Mesenchymal stem cell (in vitro differentiated cells and primary cell): ENCODE measurements at regions not wholly inside any gene's neighbourhood (a gene's known extent, or its start where the extent isn't known, plus 50 kb on each side); places are given as distances from the start of the nearest gene placed in this dataset. TPM values are rescaled to one million over a fixed set of nuclear protein-coding genes. Genes with fewer than 3 reads are reported as not detected.

Source experiments
- DNase-seq: peaks from one replicate; pipeline ENCODE4 v3.0.0-alpha.2; 2013
- H2AFZ ChIP-seq: one replicate; pipeline ENCODE4 v1.6.1; 2013; ENCODE audit warnings: low read depth, mild to moderate bottlenecking, control low read depth, inconsistent platforms, low read length, moderate library complexity
- H2AK5ac ChIP-seq: 2 replicates; pipeline ENCODE4 v1.6.1; 2013; ENCODE audit warnings: low read length, moderate library complexity, mild to moderate bottlenecking, inconsistent platforms; ENCODE audit not compliant: severe bottlenecking
- H2BK120ac ChIP-seq: one replicate; pipeline ENCODE4 v1.6.1; 2013; ENCODE audit warnings: low read depth, mild to moderate bottlenecking, inconsistent platforms, low read length, moderate library complexity
- H2BK12ac ChIP-seq, 2 experiments: one replicate each; pipeline ENCODE4 v1.6.1; 2013; ENCODE audit warnings: inconsistent platforms in 2 of 2, low read length in 2 of 2, mild to moderate bottlenecking in 2 of 2, moderate library complexity in 2 of 2, control low read depth in 1 of 2
- H2BK15ac ChIP-seq: one replicate; pipeline ENCODE4 v1.6.1; 2013; ENCODE audit warnings: mild to moderate bottlenecking, low read depth, inconsistent platforms; ENCODE audit not compliant: poor library complexity, severe bottlenecking
- H2BK5ac ChIP-seq: 2 replicates; pipeline ENCODE4 v1.6.1; 2013; ENCODE audit warnings: low read depth, mild to moderate bottlenecking, low read length, control low read depth, inconsistent platforms; ENCODE audit not compliant: poor library complexity, severe bottlenecking
- H3K14ac ChIP-seq, 2 experiments: one replicate each; pipeline ENCODE4 v1.6.1; 2013; ENCODE audit warnings: inconsistent platforms in 2 of 2, low read length in 2 of 2, control low read depth in 1 of 2, mild to moderate bottlenecking in 1 of 2, moderate library complexity in 1 of 2
- H3K18ac ChIP-seq, 2 experiments: one replicate each; pipeline ENCODE4 v1.6.1; 2013; ENCODE audit warnings: inconsistent platforms in 2 of 2, low read length in 2 of 2, control low read depth in 1 of 2, low read depth in 1 of 2, mild to moderate bottlenecking in 1 of 2
- H3K23ac ChIP-seq, 2 experiments: one replicate each; pipeline ENCODE4 v1.6.1; 2013; ENCODE audit warnings: inconsistent platforms in 2 of 2, low read length in 2 of 2, mild to moderate bottlenecking in 2 of 2, moderate library complexity in 2 of 2, control low read depth in 1 of 2
- H3K27ac ChIP-seq: 2 replicates; pipeline ENCODE4 v1.5.1; 2013; ENCODE audit warnings: mild to moderate bottlenecking, moderate library complexity, low read length, control low read depth, inconsistent platforms; ENCODE audit not compliant: poor library complexity, severe bottlenecking
- H3K27me3 ChIP-seq, 2 experiments: 2 replicates each; pipeline versions ENCODE4 v1.6.1 to v1.7.0; 2013; ENCODE audit warnings: low read length in 2 of 2, mild to moderate bottlenecking in 2 of 2, moderate library complexity in 2 of 2, control low read depth in 1 of 2, inconsistent platforms in 1 of 2; ENCODE audit not compliant: control insufficient read depth in 1 of 2, insufficient read depth in 1 of 2
- H3K36me3 ChIP-seq, 2 experiments: 2 replicates each; pipeline versions ENCODE4 v1.6.1 to v1.7.0; 2013; ENCODE audit warnings: low read length in 2 of 2, control low read depth in 1 of 2, inconsistent platforms in 1 of 2, low read depth in 1 of 2, mild to moderate bottlenecking in 1 of 2; ENCODE audit not compliant: insufficient read depth in 2 of 2, control insufficient read depth in 1 of 2
- H3K4ac ChIP-seq, 2 experiments: one replicate each; pipeline ENCODE4 v1.6.1; 2013; ENCODE audit warnings: inconsistent platforms in 2 of 2, low read length in 2 of 2, mild to moderate bottlenecking in 2 of 2, moderate library complexity in 2 of 2, control low read depth in 1 of 2, low read depth in 1 of 2
- H3K4me1 ChIP-seq: 2 replicates; pipeline ENCODE4 v1.6.1; 2013; ENCODE audit warnings: low read depth, low read length, control low read depth; ENCODE audit not compliant: control insufficient read depth, insufficient read depth
- H3K4me2 ChIP-seq: 2 replicates; pipeline ENCODE4 v1.6.1; 2013; ENCODE audit warnings: low read length, mild to moderate bottlenecking, inconsistent platforms; ENCODE audit not compliant: poor library complexity, severe bottlenecking
- H3K4me3 ChIP-seq, 2 experiments: 2 replicates each; pipeline versions ENCODE4 v1.5.1 to v1.7.0; 2013; ENCODE audit warnings: low read length in 2 of 2, mild to moderate bottlenecking in 2 of 2, control low read depth in 1 of 2, low read depth in 1 of 2; ENCODE audit not compliant: insufficient read depth in 1 of 2
- H3K79me1 ChIP-seq: replicated peaks from 2 replicates; pipeline ENCODE4 v1.6.1; 2013; ENCODE audit warnings: mild to moderate bottlenecking, control low read depth, low read length, inconsistent platforms; ENCODE audit not compliant: poor library complexity, severe bottlenecking
- H3K9ac ChIP-seq: 2 replicates; pipeline ENCODE4 v1.7.0; 2013; ENCODE audit warnings: mild to moderate bottlenecking, low read length, moderate library complexity
- H3K9me3 ChIP-seq: 2 replicates; pipeline ENCODE4 v1.7.0; 2013; ENCODE audit warnings: mild to moderate bottlenecking, low read length; ENCODE audit not compliant: control insufficient read depth
- H4K8ac ChIP-seq: one replicate; pipeline ENCODE4 v1.6.1; 2013; ENCODE audit warnings: inconsistent platforms, mild to moderate bottlenecking, low read length, moderate library complexity
- H4K91ac ChIP-seq: one replicate; pipeline ENCODE4 v1.6.1; 2013; ENCODE audit warnings: mild to moderate bottlenecking, low read length, inconsistent platforms
- WGBS: methylation state at CpG from one replicate; pipeline ENCODE4 v1.1.7; 2013; ENCODE audit warnings: mixed read lengths; 5-methylcytosine and 5-hydroxymethylcytosine counted together
- small RNA-seq: library from polyadenylated mRNA; stranded (forward); fragments of <200 nt; extraction: miRNeasy Mini kit (QIAGEN cat#:217004); gene quantifications from one replicate; pipeline ENCODE3, GENCODE V24; 2013; ENCODE audit warnings: low read depth

- Histone ChIP-seq H2BK15ac (no peak overlapping the region), H2BK12ac (no peak overlapping the region), H3K36me3 (no peaks in the 10 kb centered on the region), H2BK120ac (no peak overlapping the region), H3K79me1 (no peaks in the 10 kb centered on the region), H3K4ac (no peak overlapping the region), H3K4me2 (no peak overlapping the region), H2AK5ac (no peak overlapping the region), H3K27ac (no peak overlapping the region), H3K4me3 (no peak overlapping the region), H4K91ac (no peak overlapping the region), H3K9me3 (peaks cover 5% of the 10 kb centered on the region), H4K8ac (no peak overlapping the region), H3K18ac (no peak overlapping the region), H3K4me1 (no peaks in the 10 kb centered on the region), H3K23ac (no peak overlapping the region), H2BK5ac (no peak overlapping the region), H3K9ac (peak overlapping the region; percentile 79), H2AFZ (no peak overlapping the region), H3K27me3 (no peaks in the 10 kb centered on the region), H3K14ac (no peak overlapping the region)
- DNase-seq: no peak
- WGBS: 49% methylated on average over 2 of the region's 2 CpGs
These were observed 54.2 kb upstream of the KAZN start for GRCh38 chr1:14544319-14544718.

GRCh38 chr1:14545422-14546025 is 53.0 kb upstream of the KAZN start:
- no peaks in the 10 kb centered on the region for H3K4me1 ChIP-seq
- H3K27me3 ChIP-seq: no peaks in the 10 kb centered on the region
- H3K9ac ChIP-seq: no peak overlapping the region
- no peak overlapping the region for H2BK120ac ChIP-seq
- no peak overlapping the region for H3K14ac ChIP-seq
- no peak overlapping the region for H3K23ac ChIP-seq
- no peak overlapping the region for H3K4me3 ChIP-seq
- no peak overlapping the region for H2BK15ac ChIP-seq
- no peaks in the 10 kb centered on the region for H3K36me3 ChIP-seq
- H2BK12ac ChIP-seq: no peak overlapping the region
- WGBS: 62% methylated on average over 3 of the region's 4 CpGs
- no peak overlapping the region for H4K8ac ChIP-seq
- H3K9me3 ChIP-seq: peaks cover 5% of the 10 kb centered on the region
- H4K91ac ChIP-seq: no peak overlapping the region
- H3K4ac ChIP-seq: no peak overlapping the region
- H3K4me2 ChIP-seq: no peak overlapping the region
- H2AK5ac ChIP-seq: no peak overlapping the region
- H3K18ac ChIP-seq: no peak overlapping the region
- no peak overlapping the region for H2BK5ac ChIP-seq
- H3K27ac ChIP-seq: no peak overlapping the region
- no peak for DNase-seq
- no peak overlapping the region for H2AFZ ChIP-seq
- H3K79me1 ChIP-seq: no peaks in the 10 kb centered on the region

- Histone ChIP-seq H3K18ac (no peak overlapping the region), H2AK5ac (no peak overlapping the region), H4K91ac (no peak overlapping the region), H2BK15ac (no peak overlapping the region), H3K9ac (no peak overlapping the region), H3K4me2 (no peak overlapping the region), H2AFZ (no peak overlapping the region), H3K27me3 (no peaks in the 10 kb centered on the region), H2BK5ac (no peak overlapping the region), H3K14ac (no peak overlapping the region), H3K36me3 (no peaks in the 10 kb centered on the region), H2BK120ac (no peak overlapping the region), H3K79me1 (no peaks in the 10 kb centered on the region), H3K27ac (no peak overlapping the region), H4K8ac (no peak overlapping the region), H3K4me1 (no peaks in the 10 kb centered on the region), H2BK12ac (no peak overlapping the region), H3K4me3 (no peak overlapping the region), H3K9me3 (peaks cover 5% of the 10 kb centered on the region), H3K4ac (no peak overlapping the region), H3K23ac (no peak overlapping the region)
- 74% methylated on average over 3 of the region's 3 CpGs for WGBS
- DNase-seq: no peak
These were observed 52.1 kb upstream of the KAZN start for GRCh38 chr1:14546416-14546815.

Small RNA genes lying in the stretch of these regions (small RNA-seq; reads per million reads assigned to genes)
- not detected for gene RNU6-1265P
